GM12878 (cell line): ENCODE measurements at regions not wholly inside any gene's neighbourhood (a gene's known extent, or its start where the extent isn't known, plus 50 kb on each side); places are given as distances from the start of the nearest gene placed in this dataset.

Source experiments
- ATAC-seq: fragments of 200-7000 bp; cut with Tn5 transposase; 3 replicates; pipeline ENCODE4 v1.9.1; 2020; ENCODE audit warnings: mild to moderate bottlenecking, moderate library complexity
- BruUV-seq: library from RNA; stranded (reverse); fragments of 400-500 nt; replicated peaks from 2 replicates; lab custom pipeline; 2021; lab: Mats Ljungman, UMichigan
- CTCF ChIA-PET: fragments of 300-600 bp; sonication (Branson Sonifier 250); formaldehyde crosslinking; extraction: SDS; loops from one replicate; lab custom pipeline; 2021; ENCODE audit warnings: inconsistent platforms; lab: Yijun Ruan, JAX
- POLR2A ChIA-PET: fragments of 350-600 bp; formaldehyde crosslinking; extraction: SDS; loops from one replicate; lab custom pipeline; 2021; ENCODE audit warnings: inconsistent platforms; lab: Charles Lee
- RAD21 ChIA-PET: fragments of 300-600 bp; sonication (Branson Sonifier 250); formaldehyde crosslinking; loops from one replicate; lab custom pipeline; 2023; ENCODE audit warnings: antibody characterized with exemption; ENCODE audit not compliant: unreplicated experiment; lab: Charles Lee
- SMC1A ChIA-PET: fragments of 300-600 bp; sonication (Branson Sonifier 250); formaldehyde crosslinking; loops from one replicate; lab custom pipeline; 2023; ENCODE audit not compliant: unreplicated experiment, uncharacterized antibody; lab: Charles Lee
- DNase-seq: peaks from one replicate; pipeline ENCODE4 v3.0.0-alpha.2; 2011; ENCODE audit warnings: low read depth, low spot score
- FAIRE-seq: peaks from 3 replicates; lab custom pipeline; 2011; peaks lifted over from hg19 to GRCh38; lab: Jason Lieb, UNC
- H2AFZ ChIP-seq: 2 replicates; pipeline ENCODE4 v1.6.0; 2011; ENCODE audit warnings: low read depth, low read length, control low read depth; ENCODE audit not compliant: control insufficient read depth
- H3K27ac ChIP-seq: 2 replicates; pipeline ENCODE4 v1.5.1; 2011; ENCODE audit warnings: control low read depth; ENCODE audit not compliant: control insufficient read depth, insufficient read depth
- H3K27me3 ChIP-seq, 2 experiments: replicated peaks in 1 of 2; 2 replicates each; pipeline versions ENCODE4 v1.6.0 to v1.6.1; 2011; ENCODE audit warnings: low read length in 1 of 2; ENCODE audit not compliant: control insufficient read depth in 2 of 2, insufficient read depth in 2 of 2
- H3K36me3 ChIP-seq, 2 experiments: 2 replicates each; pipeline ENCODE4 v1.5.1; 2011; ENCODE audit warnings: low read length in 1 of 2; ENCODE audit not compliant: control insufficient read depth in 2 of 2, insufficient read depth in 2 of 2
- H3K4me1 ChIP-seq: 2 replicates; pipeline ENCODE4 v1.6.1; 2011; ENCODE audit warnings: mild to moderate bottlenecking, low read length, moderate library complexity, mixed read lengths; ENCODE audit not compliant: control insufficient read depth, insufficient read depth
- H3K4me2 ChIP-seq: 2 replicates; pipeline ENCODE4 v1.6.0; 2011; ENCODE audit warnings: control low read depth; ENCODE audit not compliant: control insufficient read depth, insufficient read depth
- H3K4me3 ChIP-seq: fragments of 200-600 bp; sonication (generic); 2 replicates; pipeline ENCODE4 v1.5.1; 2016
- H3K79me2 ChIP-seq: 2 replicates; pipeline ENCODE4 v1.6.0; 2011; ENCODE audit warnings: low read length; ENCODE audit not compliant: control insufficient read depth, insufficient read depth
- H3K9ac ChIP-seq: 2 replicates; pipeline ENCODE4 v1.8.0; 2011; ENCODE audit warnings: low read length, control low read depth, mixed read lengths; ENCODE audit not compliant: control insufficient read depth, insufficient read depth
- H3K9me3 ChIP-seq: replicated peaks from 3 replicates; pipeline ENCODE4 v1.5.1; 2011; ENCODE audit warnings: mild to moderate bottlenecking, low read length; ENCODE audit not compliant: control insufficient read depth, insufficient read depth
- H4K20me1 ChIP-seq: 2 replicates; pipeline ENCODE4 v1.6.0; 2011; ENCODE audit not compliant: control insufficient read depth, insufficient read depth
- ATF7 ChIP-seq: fragments of 450-650 bp; IDR thresholded peaks from 2 replicates; pipeline ENCODE4 v1.6.1; 2016; ENCODE audit warnings: low read depth, mild to moderate bottlenecking
- EGR1 ChIP-seq, 2 experiments: IDR thresholded peaks; 1 replicate in 1 of 2; 2 replicates in 1 of 2; pipeline ENCODE4 v1.6.1; 2011 to 2012; ENCODE audit warnings: low read depth in 2 of 2, low read length in 2 of 2, borderline replicate concordance in 1 of 2, mild to moderate bottlenecking in 1 of 2, moderate library complexity in 1 of 2
- HDGF ChIP-seq: fragments of 450-650 bp; IDR thresholded peaks from 2 replicates; pipeline ENCODE4 v1.6.1; 2016; ENCODE audit warnings: antibody characterized with exemption
- NBN ChIP-seq: fragments of 450-650 bp; IDR thresholded peaks from 2 replicates; pipeline ENCODE4 v1.6.1; 2016
- RAD21 ChIP-seq: IDR thresholded peaks from 2 replicates; pipeline ENCODE4 v1.6.1; 2011; ENCODE audit warnings: mild to moderate bottlenecking, low read depth, low read length, moderate library complexity; ENCODE audit not compliant: insufficient read depth
- RFX5 ChIP-seq: IDR thresholded peaks from 2 replicates; pipeline ENCODE4 v1.6.1; 2011; ENCODE audit warnings: low read depth, low read length, improper control_type of control experiment
- WGBS: methylation state at CpG from one replicate; pipeline ENCODE4 v1.1.6; 2016; ENCODE audit warnings: low lambda C conversion rate; ENCODE audit not compliant: insufficient replicate concordance, insufficient coverage; ENCODE audit errors: missing lambda C conversion rate; 5-methylcytosine and 5-hydroxymethylcytosine counted together
- in situ Hi-C: fragments of 300-500 bp; cut with MboI; formaldehyde crosslinking; loops from 9 replicates; pipeline ENCODE4 v1.14.3; 2018; ENCODE audit warnings: mixed read lengths
- intact Hi-C: fragments of 100-400 bp; cut with micrococcal nuclease; formaldehyde crosslinking; loops from one replicate; pipeline ENCODE4 v1.14.2; 2022; ENCODE audit not compliant: unreplicated experiment
- TF ChIP-seq, protein P1 (sequence below): IDR thresholded peaks from 2 replicates; pipeline ENCODE4 v1.6.1; 2011; ENCODE audit warnings: borderline replicate concordance, low read depth, mild to moderate bottlenecking, moderate library complexity, low read length; ENCODE audit not compliant: insufficient read depth, poor library complexity, severe bottlenecking
- TF ChIP-seq, protein P2 (sequence below): fragments of 450-650 bp; IDR thresholded peaks from 2 replicates; pipeline ENCODE4 v1.6.1; 2017; ENCODE audit warnings: low read depth, mild to moderate bottlenecking, moderate library complexity
- TF ChIP-seq, protein P3 (sequence below): fragments of 450-650 bp; IDR thresholded peaks from 2 replicates; pipeline ENCODE4 v1.6.1; 2016; ENCODE audit warnings: mild to moderate bottlenecking
- TF ChIP-seq, protein P4 (sequence below): fragments of 450-650 bp; IDR thresholded peaks from 2 replicates; pipeline ENCODE4 v1.6.1; 2016; ENCODE audit warnings: mild to moderate bottlenecking
- TF ChIP-seq, protein P5 (sequence below): IDR thresholded peaks from 2 replicates; pipeline ENCODE4 v1.6.1; 2011; ENCODE audit warnings: mild to moderate bottlenecking, low read depth, low read length, moderate library complexity; ENCODE audit not compliant: insufficient replicate concordance
- TF ChIP-seq, protein P6 (sequence below): fragments of 450-650 bp; IDR thresholded peaks from 2 replicates; pipeline ENCODE4 v1.6.1; 2018; ENCODE audit warnings: borderline replicate concordance, mild to moderate bottlenecking; ENCODE audit not compliant: partially characterized antibody

DNA sequence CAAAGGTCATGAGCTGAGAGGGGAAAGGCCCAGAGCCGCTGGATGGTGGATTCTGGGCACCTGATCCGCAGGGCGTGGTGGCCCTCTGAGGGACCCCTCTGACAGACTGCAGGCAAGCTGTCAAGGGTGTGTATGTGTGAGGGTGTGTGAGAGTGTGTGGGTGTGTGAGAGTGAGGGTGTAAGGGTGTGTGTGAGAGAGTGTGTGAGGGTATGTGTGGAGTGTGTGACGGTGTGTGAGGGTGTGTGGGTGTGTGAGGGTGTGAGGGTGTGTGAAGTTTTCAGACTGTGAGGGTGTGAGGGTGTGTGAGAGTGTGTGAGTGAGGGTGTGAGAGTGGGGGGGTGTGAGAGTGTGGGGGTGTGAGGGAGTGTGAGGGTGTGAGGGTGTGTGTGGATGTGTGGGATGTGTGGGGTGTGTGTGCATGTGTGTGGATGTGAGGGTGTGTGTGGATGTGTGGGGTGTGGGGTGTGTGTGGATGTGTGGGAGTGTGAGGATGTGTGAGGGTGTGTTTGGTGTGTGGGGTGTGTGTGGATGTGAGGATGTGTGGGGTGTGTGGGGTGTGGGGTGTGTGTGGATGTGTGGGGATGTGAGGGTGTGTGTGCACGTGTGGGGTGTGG is 156.7 kb downstream of the TMEM121 start:
- H2AFZ ChIP-seq, result no peak overlapping the region
- TF ChIP-seq, protein P1, sequence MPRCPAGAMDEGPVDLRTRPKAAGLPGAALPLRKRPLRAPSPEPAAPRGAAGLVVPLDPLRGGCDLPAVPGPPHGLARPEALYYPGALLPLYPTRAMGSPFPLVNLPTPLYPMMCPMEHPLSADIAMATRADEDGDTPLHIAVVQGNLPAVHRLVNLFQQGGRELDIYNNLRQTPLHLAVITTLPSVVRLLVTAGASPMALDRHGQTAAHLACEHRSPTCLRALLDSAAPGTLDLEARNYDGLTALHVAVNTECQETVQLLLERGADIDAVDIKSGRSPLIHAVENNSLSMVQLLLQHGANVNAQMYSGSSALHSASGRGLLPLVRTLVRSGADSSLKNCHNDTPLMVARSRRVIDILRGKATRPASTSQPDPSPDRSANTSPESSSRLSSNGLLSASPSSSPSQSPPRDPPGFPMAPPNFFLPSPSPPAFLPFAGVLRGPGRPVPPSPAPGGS, result peak; percentile 61
- TF ChIP-seq ATF7, result peak; percentile 79
- TF ChIP-seq RFX5, result no peak
- no peak for TF ChIP-seq RAD21
- TF ChIP-seq, protein P2, sequence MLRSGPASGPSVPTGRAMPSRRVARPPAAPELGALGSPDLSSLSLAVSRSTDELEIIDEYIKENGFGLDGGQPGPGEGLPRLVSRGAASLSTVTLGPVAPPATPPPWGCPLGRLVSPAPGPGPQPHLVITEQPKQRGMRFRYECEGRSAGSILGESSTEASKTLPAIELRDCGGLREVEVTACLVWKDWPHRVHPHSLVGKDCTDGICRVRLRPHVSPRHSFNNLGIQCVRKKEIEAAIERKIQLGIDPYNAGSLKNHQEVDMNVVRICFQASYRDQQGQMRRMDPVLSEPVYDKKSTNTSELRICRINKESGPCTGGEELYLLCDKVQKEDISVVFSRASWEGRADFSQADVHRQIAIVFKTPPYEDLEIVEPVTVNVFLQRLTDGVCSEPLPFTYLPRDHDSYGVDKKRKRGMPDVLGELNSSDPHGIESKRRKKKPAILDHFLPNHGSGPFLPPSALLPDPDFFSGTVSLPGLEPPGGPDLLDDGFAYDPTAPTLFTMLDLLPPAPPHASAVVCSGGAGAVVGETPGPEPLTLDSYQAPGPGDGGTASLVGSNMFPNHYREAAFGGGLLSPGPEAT, result 0 out of 2 replicates have a peak, but pooled peaks have one; percentile 21
- TF ChIP-seq, protein P3, sequence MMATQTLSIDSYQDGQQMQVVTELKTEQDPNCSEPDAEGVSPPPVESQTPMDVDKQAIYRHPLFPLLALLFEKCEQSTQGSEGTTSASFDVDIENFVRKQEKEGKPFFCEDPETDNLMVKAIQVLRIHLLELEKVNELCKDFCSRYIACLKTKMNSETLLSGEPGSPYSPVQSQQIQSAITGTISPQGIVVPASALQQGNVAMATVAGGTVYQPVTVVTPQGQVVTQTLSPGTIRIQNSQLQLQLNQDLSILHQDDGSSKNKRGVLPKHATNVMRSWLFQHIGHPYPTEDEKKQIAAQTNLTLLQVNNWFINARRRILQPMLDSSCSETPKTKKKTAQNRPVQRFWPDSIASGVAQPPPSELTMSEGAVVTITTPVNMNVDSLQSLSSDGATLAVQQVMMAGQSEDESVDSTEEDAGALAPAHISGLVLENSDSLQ, result peak; percentile 28; the same call in 1 of the 2 replicates
- TF ChIP-seq HDGF, result peak; percentile 99
- TF ChIP-seq, protein P4, sequence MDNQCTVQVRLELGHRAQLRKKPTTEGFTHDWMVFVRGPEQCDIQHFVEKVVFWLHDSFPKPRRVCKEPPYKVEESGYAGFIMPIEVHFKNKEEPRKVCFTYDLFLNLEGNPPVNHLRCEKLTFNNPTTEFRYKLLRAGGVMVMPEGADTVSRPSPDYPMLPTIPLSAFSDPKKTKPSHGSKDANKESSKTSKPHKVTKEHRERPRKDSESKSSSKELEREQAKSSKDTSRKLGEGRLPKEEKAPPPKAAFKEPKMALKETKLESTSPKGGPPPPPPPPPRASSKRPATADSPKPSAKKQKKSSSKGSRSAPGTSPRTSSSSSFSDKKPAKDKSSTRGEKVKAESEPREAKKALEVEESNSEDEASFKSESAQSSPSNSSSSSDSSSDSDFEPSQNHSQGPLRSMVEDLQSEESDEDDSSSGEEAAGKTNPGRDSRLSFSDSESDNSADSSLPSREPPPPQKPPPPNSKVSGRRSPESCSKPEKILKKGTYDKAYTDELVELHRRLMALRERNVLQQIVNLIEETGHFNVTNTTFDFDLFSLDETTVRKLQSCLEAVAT, result peak; percentile 81
- TF ChIP-seq EGR1 (IDR thresholded peaks at IDR 0.05; ENCODE audit: borderline replicate concordance in 1 of 2, low read depth in 2 of 2, low read length in 2 of 2), result peak in 1 of 2 experiments; percentile 81; a peak in 2 of 3 replicates
- TF ChIP-seq NBN, result peak; percentile 80
- TF ChIP-seq, protein P5, sequence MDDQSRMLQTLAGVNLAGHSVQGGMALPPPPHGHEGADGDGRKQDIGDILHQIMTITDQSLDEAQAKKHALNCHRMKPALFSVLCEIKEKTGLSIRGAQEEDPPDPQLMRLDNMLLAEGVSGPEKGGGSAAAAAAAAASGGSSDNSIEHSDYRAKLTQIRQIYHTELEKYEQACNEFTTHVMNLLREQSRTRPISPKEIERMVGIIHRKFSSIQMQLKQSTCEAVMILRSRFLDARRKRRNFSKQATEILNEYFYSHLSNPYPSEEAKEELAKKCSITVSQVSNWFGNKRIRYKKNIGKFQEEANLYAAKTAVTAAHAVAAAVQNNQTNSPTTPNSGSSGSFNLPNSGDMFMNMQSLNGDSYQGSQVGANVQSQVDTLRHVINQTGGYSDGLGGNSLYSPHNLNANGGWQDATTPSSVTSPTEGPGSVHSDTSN, result peak; percentile 9
- TF ChIP-seq, protein P6, sequence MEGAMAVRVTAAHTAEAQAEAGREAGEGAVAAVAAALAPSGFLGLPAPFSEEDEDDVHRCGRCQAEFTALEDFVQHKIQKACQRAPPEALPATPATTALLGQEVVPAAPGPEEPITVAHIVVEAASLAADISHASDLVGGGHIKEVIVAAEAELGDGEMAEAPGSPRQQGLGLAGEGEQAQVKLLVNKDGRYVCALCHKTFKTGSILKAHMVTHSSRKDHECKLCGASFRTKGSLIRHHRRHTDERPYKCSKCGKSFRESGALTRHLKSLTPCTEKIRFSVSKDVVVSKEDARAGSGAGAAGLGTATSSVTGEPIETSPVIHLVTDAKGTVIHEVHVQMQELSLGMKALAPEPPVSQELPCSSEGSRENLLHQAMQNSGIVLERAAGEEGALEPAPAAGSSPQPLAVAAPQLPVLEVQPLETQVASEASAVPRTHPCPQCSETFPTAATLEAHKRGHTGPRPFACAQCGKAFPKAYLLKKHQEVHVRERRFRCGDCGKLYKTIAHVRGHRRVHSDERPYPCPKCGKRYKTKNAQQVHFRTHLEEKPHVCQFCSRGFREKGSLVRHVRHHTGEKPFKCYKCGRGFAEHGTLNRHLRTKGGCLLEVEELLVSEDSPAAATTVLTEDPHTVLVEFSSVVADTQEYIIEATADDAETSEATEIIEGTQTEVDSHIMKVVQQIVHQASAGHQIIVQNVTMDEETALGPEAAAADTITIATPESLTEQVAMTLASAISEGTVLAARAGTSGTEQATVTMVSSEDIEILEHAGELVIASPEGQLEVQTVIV, result no peak
- TF ChIP-seq, all 136 proteins: peak for 9
- Histone ChIP-seq H3K36me3 (no peaks in the 10 kb centered on the region), H3K9me3 (no peaks in the 10 kb centered on the region), H4K20me1 (no peaks in the 10 kb centered on the region), H3K4me1 (peaks cover 44% of the 10 kb centered on the region), H3K27ac (peak overlapping the region; percentile 84), H3K4me2 (no peak overlapping the region), H3K4me3 (no peak overlapping the region), H3K79me2 (peaks cover 13% of the 10 kb centered on the region), H3K9ac (peak overlapping the region; percentile 10; the same call in 1 of the 2 replicates), H3K27me3 (no peaks in the 10 kb centered on the region)
- no peak for DNase-seq
- no peak for FAIRE-seq
- 61% methylated on average over 5 of the region's 5 CpGs for WGBS
- in situ Hi-C loops (no loop called here), intact Hi-C loops (no loop called here)
- ChIA-PET CTCF (no interaction called here), SMC1A (no interaction called here), POLR2A (no interaction called here), RAD21 (no interaction called here)
- no peak for ATAC-seq
- no TSS peak for BruUV-seq
